ENCODE measurements at regions not wholly inside any gene's neighbourhood (a gene's known extent, or its start where the extent isn't known, plus 50 kb on each side); places are given as distances from the start of the nearest gene placed in this dataset.

- Mint-ChIP-seq H3K9me3 (ENCODE audit: unreplicated experiment) (peaks cover 3% of the 10 kb centered on the region), H3K27me3 (ENCODE audit: unreplicated experiment) (no peaks in the 10 kb centered on the region), H3K27ac (ENCODE audit: unreplicated experiment) (no peak overlapping the region), H3K4me1 (ENCODE audit: low read depth, unreplicated experiment) (no peaks in the 10 kb centered on the region), H3K36me3 (ENCODE audit: unreplicated experiment) (no peaks in the 10 kb centered on the region), H3K4me3 (ENCODE audit: unreplicated experiment) (no peak overlapping the region)
- no peak for DNase-seq
- TF ChIP-seq CTCF (IDR thresholded peaks at IDR 0.05; ENCODE audit: partially characterized antibody, unreplicated experiment), result no peak
These were observed 174.6 kb downstream of the ABCA8 start for GRCh38 chr17:68780596-68780995.

GRCh38 chr17:68778726-68779125 lies 176.5 kb downstream of the ABCA8 start:
- Mint-ChIP-seq H3K27me3 (ENCODE audit: unreplicated experiment) (no peaks in the 10 kb centered on the region), H3K27ac (ENCODE audit: unreplicated experiment) (no peak overlapping the region), H3K4me3 (ENCODE audit: unreplicated experiment) (no peak overlapping the region)

GRCh38 chr17:68777856-68778694 lies 176.9 kb upstream of the FAM20A start:
- Mint-ChIP-seq H3K27ac (ENCODE audit: unreplicated experiment) (no peak overlapping the region), H3K27me3 (ENCODE audit: unreplicated experiment) (no peaks in the 10 kb centered on the region), H3K4me1 (ENCODE audit: low read depth, unreplicated experiment) (no peaks in the 10 kb centered on the region), H3K36me3 (ENCODE audit: unreplicated experiment) (no peaks in the 10 kb centered on the region), H3K4me3 (ENCODE audit: unreplicated experiment) (no peak overlapping the region), H3K9me3 (ENCODE audit: unreplicated experiment) (peaks cover 3% of the 10 kb centered on the region)
- DNase-seq, result no peak
- no peak for TF ChIP-seq CTCF (IDR thresholded peaks at IDR 0.05; ENCODE audit: partially characterized antibody, unreplicated experiment)

More at GRCh38 chr17:68778726-68779125, 176.5 kb downstream of the ABCA8 start:
- no peaks in the 10 kb centered on the region for H3K4me1 Mint-ChIP-seq (ENCODE audit: low read depth, unreplicated experiment)
- peaks cover 3% of the 10 kb centered on the region for H3K9me3 Mint-ChIP-seq (ENCODE audit: unreplicated experiment)
- no peak for TF ChIP-seq CTCF (IDR thresholded peaks at IDR 0.05; ENCODE audit: partially characterized antibody, unreplicated experiment)
- DNase-seq, result no peak
- no peaks in the 10 kb centered on the region for H3K36me3 Mint-ChIP-seq (ENCODE audit: unreplicated experiment)

- H3K4me3 Mint-ChIP-seq (ENCODE audit: unreplicated experiment), result no peak overlapping the region
- H3K27me3 Mint-ChIP-seq (ENCODE audit: unreplicated experiment), result no peaks in the 10 kb centered on the region
- no peak overlapping the region for H3K27ac Mint-ChIP-seq (ENCODE audit: unreplicated experiment)
- peak; percentile 27 for DNase-seq
- TF ChIP-seq CTCF (IDR thresholded peaks at IDR 0.05; ENCODE audit: partially characterized antibody, unreplicated experiment), result peak; percentile 70
- no peaks in the 10 kb centered on the region for H3K36me3 Mint-ChIP-seq (ENCODE audit: unreplicated experiment)
- H3K4me1 Mint-ChIP-seq (ENCODE audit: low read depth, unreplicated experiment), result no peaks in the 10 kb centered on the region
- H3K9me3 Mint-ChIP-seq (ENCODE audit: unreplicated experiment), result peaks cover 3% of the 10 kb centered on the region
These were observed 176.2 kb upstream of the FAM20A start for GRCh38 chr17:68777243-68777855.

- DNase-seq, result no peak
- no peak for TF ChIP-seq CTCF (IDR thresholded peaks at IDR 0.05; ENCODE audit: partially characterized antibody, unreplicated experiment)
- peaks cover 2% of the 10 kb centered on the region for H3K4me1 Mint-ChIP-seq (ENCODE audit: low read depth, unreplicated experiment)
- H3K4me3 Mint-ChIP-seq (ENCODE audit: unreplicated experiment), result no peak overlapping the region
- H3K9me3 Mint-ChIP-seq (ENCODE audit: unreplicated experiment), result peaks cover 3% of the 10 kb centered on the region
- H3K27ac Mint-ChIP-seq (ENCODE audit: unreplicated experiment), result no peak overlapping the region
- no peaks in the 10 kb centered on the region for H3K27me3 Mint-ChIP-seq (ENCODE audit: unreplicated experiment)
- H3K36me3 Mint-ChIP-seq (ENCODE audit: unreplicated experiment), result no peaks in the 10 kb centered on the region
These were observed 175.3 kb upstream of the FAM20A start for GRCh38 chr17:68776451-68776850.

All from glutamatergic neuron (in vitro differentiated cells).